ENCODE measurements at regions not wholly inside any gene's neighbourhood (a gene's known extent, or its start where the extent isn't known, plus 50 kb on each side); places are given as distances from the start of the nearest gene placed in this dataset.

GRCh38 chr21:15329191-15329590 is 264.4 kb upstream of the NRIP1 start:
- Histone ChIP-seq H3K36me3 (ENCODE audit: insufficient read depth, low read length) (no peaks in the 10 kb centered on the region), H3K9me3 (ENCODE audit: low read depth, low read length) (no peaks in the 10 kb centered on the region), H3K9ac (ENCODE audit: insufficient read length) (no peak overlapping the region), H3K4me3 (no peak overlapping the region), H3K27ac (no peak overlapping the region)
- no peak for DNase-seq (ENCODE audit: low read depth, low spot score)
- TF ChIP-seq EZH2 (IDR thresholded peaks at IDR 0.05) = no peak
- no peak for TF ChIP-seq POLR2AphosphoS5 (IDR thresholded peaks at IDR 0.05; ENCODE audit: borderline replicate concordance, low read depth, low read length)
- TF ChIP-seq FOXP2 (optimal IDR thresholded peaks at IDR 0.05; ENCODE audit: control extremely low read depth, extremely low read length, insufficient read depth) = no peak

GRCh38 chr21:15330872-15331271 is 266.1 kb upstream of the NRIP1 start:
- no peak overlapping the region for H3K9ac ChIP-seq (ENCODE audit: insufficient read length)
- H3K4me3 ChIP-seq = no peak overlapping the region
- no peaks in the 10 kb centered on the region for H3K9me3 ChIP-seq (ENCODE audit: low read depth, low read length)
- no peak for DNase-seq (ENCODE audit: low read depth, low spot score)
- TF ChIP-seq EZH2 (IDR thresholded peaks at IDR 0.05) = no peak
- no peak for TF ChIP-seq POLR2AphosphoS5 (IDR thresholded peaks at IDR 0.05; ENCODE audit: borderline replicate concordance, low read depth, low read length)
- no peak for TF ChIP-seq FOXP2 (optimal IDR thresholded peaks at IDR 0.05; ENCODE audit: control extremely low read depth, extremely low read length, insufficient read depth)
- no peaks in the 10 kb centered on the region for H3K36me3 ChIP-seq (ENCODE audit: insufficient read depth, low read length)
- no peak overlapping the region for H3K27ac ChIP-seq

- no peak overlapping the region for H3K27ac ChIP-seq
- no peak overlapping the region for H3K9ac ChIP-seq (ENCODE audit: insufficient read length)
- TF ChIP-seq EZH2 (IDR thresholded peaks at IDR 0.05) (no peak), POLR2AphosphoS5 (IDR thresholded peaks at IDR 0.05; ENCODE audit: borderline replicate concordance, low read depth, low read length) (no peak), FOXP2 (optimal IDR thresholded peaks at IDR 0.05; ENCODE audit: control extremely low read depth, extremely low read length, insufficient read depth) (no peak)
- DNase-seq (ENCODE audit: low read depth, low spot score) = no peak
- H3K36me3 ChIP-seq (ENCODE audit: insufficient read depth, low read length) = no peaks in the 10 kb centered on the region
- H3K9me3 ChIP-seq (ENCODE audit: low read depth, low read length) = no peaks in the 10 kb centered on the region
- no peak overlapping the region for H3K4me3 ChIP-seq
Measured at GRCh38 chr21:15332572-15332971, 267.8 kb upstream of the NRIP1 start.

GRCh38 chr21:15333136-15333710 is 268.4 kb upstream of the NRIP1 start:
- TF ChIP-seq FOXP2 (optimal IDR thresholded peaks at IDR 0.05; ENCODE audit: control extremely low read depth, extremely low read length, insufficient read depth) (no peak), POLR2AphosphoS5 (IDR thresholded peaks at IDR 0.05; ENCODE audit: borderline replicate concordance, low read depth, low read length) (no peak), EZH2 (IDR thresholded peaks at IDR 0.05) (no peak)
- Histone ChIP-seq H3K9me3 (ENCODE audit: low read depth, low read length) (no peaks in the 10 kb centered on the region), H3K4me3 (no peak overlapping the region), H3K27ac (no peak overlapping the region), H3K9ac (ENCODE audit: insufficient read length) (no peak overlapping the region), H3K36me3 (ENCODE audit: insufficient read depth, low read length) (no peaks in the 10 kb centered on the region)
- DNase-seq (ENCODE audit: low read depth, low spot score) = no peak

GRCh38 chr21:15333951-15334350 is 269.2 kb upstream of the NRIP1 start:
- Histone ChIP-seq H3K9me3 (ENCODE audit: low read depth, low read length) (no peaks in the 10 kb centered on the region), H3K9ac (ENCODE audit: insufficient read length) (no peak overlapping the region), H3K27ac (no peak overlapping the region), H3K36me3 (ENCODE audit: insufficient read depth, low read length) (no peaks in the 10 kb centered on the region), H3K4me3 (no peak overlapping the region)
- TF ChIP-seq EZH2 (IDR thresholded peaks at IDR 0.05) = no peak
- no peak for TF ChIP-seq POLR2AphosphoS5 (IDR thresholded peaks at IDR 0.05; ENCODE audit: borderline replicate concordance, low read depth, low read length)
- no peak for TF ChIP-seq FOXP2 (optimal IDR thresholded peaks at IDR 0.05; ENCODE audit: control extremely low read depth, extremely low read length, insufficient read depth)
- DNase-seq (ENCODE audit: low read depth, low spot score) = no peak

GRCh38 chr21:15343066-15343465 is 278.3 kb upstream of the NRIP1 start:
- H3K9ac ChIP-seq (ENCODE audit: insufficient read length) = no peak overlapping the region
- no peaks in the 10 kb centered on the region for H3K9me3 ChIP-seq (ENCODE audit: low read depth, low read length)
- no peak overlapping the region for H3K27ac ChIP-seq
- H3K36me3 ChIP-seq (ENCODE audit: insufficient read depth, low read length) = no peaks in the 10 kb centered on the region
- TF ChIP-seq POLR2AphosphoS5 (IDR thresholded peaks at IDR 0.05; ENCODE audit: borderline replicate concordance, low read depth, low read length) (no peak), FOXP2 (optimal IDR thresholded peaks at IDR 0.05; ENCODE audit: control extremely low read depth, extremely low read length, insufficient read depth) (no peak), EZH2 (IDR thresholded peaks at IDR 0.05) (no peak)
- no peak for DNase-seq (ENCODE audit: low read depth, low spot score)
- no peak overlapping the region for H3K4me3 ChIP-seq

- Histone ChIP-seq H3K9me3 (ENCODE audit: low read depth, low read length) (no peaks in the 10 kb centered on the region), H3K4me3 (no peak overlapping the region), H3K36me3 (ENCODE audit: insufficient read depth, low read length) (no peaks in the 10 kb centered on the region), H3K9ac (ENCODE audit: insufficient read length) (no peak overlapping the region), H3K27ac (no peak overlapping the region)
- no peak for DNase-seq (ENCODE audit: low read depth, low spot score)
- TF ChIP-seq FOXP2 (optimal IDR thresholded peaks at IDR 0.05; ENCODE audit: control extremely low read depth, extremely low read length, insufficient read depth) (no peak), EZH2 (IDR thresholded peaks at IDR 0.05) (no peak), POLR2AphosphoS5 (IDR thresholded peaks at IDR 0.05; ENCODE audit: borderline replicate concordance, low read depth, low read length) (no peak)
Measured at GRCh38 chr21:15352009-15352408, 287.2 kb upstream of the NRIP1 start.

- no peak for TF ChIP-seq FOXP2 (optimal IDR thresholded peaks at IDR 0.05; ENCODE audit: control extremely low read depth, extremely low read length, insufficient read depth)
- TF ChIP-seq POLR2AphosphoS5 (IDR thresholded peaks at IDR 0.05; ENCODE audit: borderline replicate concordance, low read depth, low read length) = no peak
- TF ChIP-seq EZH2 (IDR thresholded peaks at IDR 0.05) = no peak
- H3K27ac ChIP-seq = no peak overlapping the region
- no peaks in the 10 kb centered on the region for H3K9me3 ChIP-seq (ENCODE audit: low read depth, low read length)
- H3K4me3 ChIP-seq = no peak overlapping the region
- H3K36me3 ChIP-seq (ENCODE audit: insufficient read depth, low read length) = no peaks in the 10 kb centered on the region
- no peak for DNase-seq (ENCODE audit: low read depth, low spot score)
- no peak overlapping the region for H3K9ac ChIP-seq (ENCODE audit: insufficient read length)
Measured at GRCh38 chr21:15353546-15353945, 288.7 kb upstream of the NRIP1 start.

GRCh38 chr21:15354516-15354915 is 289.7 kb upstream of the NRIP1 start:
- Histone ChIP-seq H3K9ac (ENCODE audit: insufficient read length) (no peak overlapping the region), H3K4me3 (no peak overlapping the region), H3K36me3 (ENCODE audit: insufficient read depth, low read length) (no peaks in the 10 kb centered on the region), H3K27ac (no peak overlapping the region), H3K9me3 (ENCODE audit: low read depth, low read length) (no peaks in the 10 kb centered on the region)
- no peak for DNase-seq (ENCODE audit: low read depth, low spot score)
- TF ChIP-seq FOXP2 (optimal IDR thresholded peaks at IDR 0.05; ENCODE audit: control extremely low read depth, extremely low read length, insufficient read depth) = no peak
- TF ChIP-seq EZH2 (IDR thresholded peaks at IDR 0.05) = no peak
- TF ChIP-seq POLR2AphosphoS5 (IDR thresholded peaks at IDR 0.05; ENCODE audit: borderline replicate concordance, low read depth, low read length) = no peak

All from SK-N-MC (cell line).